Trophoblast cell (in vitro differentiated cells and primary cell): ENCODE measurements at regions not wholly inside any gene's neighbourhood (a gene's known extent, or its start where the extent isn't known, plus 50 kb on each side); places are given as distances from the start of the nearest gene placed in this dataset.

Experiments used
- DNase-seq, 2 donors: peaks; one replicate each; pipeline ENCODE4 v3.0.0-alpha.2; 2016
- H2AFZ ChIP-seq: 2 replicates; pipeline ENCODE4 v1.6.1; 2013; ENCODE audit warnings: low read length, moderate library complexity, mild to moderate bottlenecking; ENCODE audit not compliant: insufficient read depth, poor library complexity
- H2AK5ac ChIP-seq: 2 replicates; pipeline ENCODE4 v1.6.1; 2013; ENCODE audit warnings: mild to moderate bottlenecking, low read length
- H2BK120ac ChIP-seq: 2 replicates; pipeline ENCODE4 v1.6.1; 2013; ENCODE audit warnings: low read length, mild to moderate bottlenecking, moderate library complexity; ENCODE audit not compliant: insufficient read depth, poor library complexity
- H2BK12ac ChIP-seq: 2 replicates; pipeline ENCODE4 v1.6.1; 2013; ENCODE audit warnings: mild to moderate bottlenecking, low read length, moderate library complexity
- H2BK5ac ChIP-seq: 2 replicates; pipeline ENCODE4 v1.6.1; 2013; ENCODE audit warnings: low read length, low read depth, moderate library complexity, mild to moderate bottlenecking; ENCODE audit not compliant: poor library complexity
- H3K14ac ChIP-seq: 2 replicates; pipeline ENCODE4 v1.6.1; 2013; ENCODE audit warnings: mild to moderate bottlenecking, low read length
- H3K18ac ChIP-seq: 2 replicates; pipeline ENCODE4 v1.6.1; 2013; ENCODE audit warnings: mild to moderate bottlenecking, low read length
- H3K23ac ChIP-seq: 2 replicates; pipeline ENCODE4 v1.6.1; 2013; ENCODE audit warnings: low read length
- H3K27ac ChIP-seq: 2 replicates; pipeline ENCODE4 v1.5.1; 2013; ENCODE audit warnings: low read depth, mild to moderate bottlenecking, inconsistent platforms, low read length, moderate library complexity
- H3K27me3 ChIP-seq: 2 replicates; pipeline ENCODE4 v1.6.1; 2013; ENCODE audit warnings: inconsistent platforms, mild to moderate bottlenecking, low read length, moderate library complexity; ENCODE audit not compliant: insufficient read depth
- H3K36me3 ChIP-seq, 2 experiments: 1 replicate in 1 of 2; 2 replicates in 1 of 2; pipeline ENCODE4 v1.6.1; 2013; ENCODE audit warnings: low read length in 2 of 2, mild to moderate bottlenecking in 2 of 2, moderate library complexity in 1 of 2; ENCODE audit not compliant: insufficient read depth in 2 of 2, control insufficient read depth in 1 of 2
- H3K4ac ChIP-seq: 2 replicates; pipeline ENCODE4 v1.6.1; 2013; ENCODE audit warnings: low read depth, mild to moderate bottlenecking, low read length, moderate library complexity
- H3K4me1 ChIP-seq, 2 experiments: 1 replicate in 1 of 2; 2 replicates in 1 of 2; pipeline ENCODE4 v1.6.1; 2013; ENCODE audit warnings: low read length in 2 of 2, mild to moderate bottlenecking in 2 of 2, moderate library complexity in 1 of 2; ENCODE audit not compliant: insufficient read depth in 2 of 2, control insufficient read depth in 1 of 2
- H3K4me2 ChIP-seq: 2 replicates; pipeline ENCODE4 v1.6.1; 2013; ENCODE audit warnings: inconsistent platforms, mild to moderate bottlenecking, low read length, moderate library complexity
- H3K4me3 ChIP-seq: 2 replicates; pipeline ENCODE4 v1.5.1; 2013; ENCODE audit warnings: mild to moderate bottlenecking, low read depth, low read length, inconsistent platforms
- H3K79me1 ChIP-seq: one replicate; pipeline ENCODE4 v1.6.1; 2013; ENCODE audit warnings: low read length
- H3K79me2 ChIP-seq: 2 replicates; pipeline ENCODE4 v1.6.1; 2013; ENCODE audit warnings: low read length, mild to moderate bottlenecking; ENCODE audit not compliant: control insufficient read depth, insufficient read depth, poor library complexity
- H3K9ac ChIP-seq: 2 replicates; pipeline ENCODE4 v1.6.1; 2013; ENCODE audit warnings: mild to moderate bottlenecking, low read length
- H3K9me3 ChIP-seq: 2 replicates; pipeline ENCODE4 v1.6.1; 2013; ENCODE audit warnings: low read depth, mild to moderate bottlenecking, control low read depth, inconsistent platforms, low read length; ENCODE audit not compliant: insufficient read depth
- H4K12ac ChIP-seq: 2 replicates; pipeline ENCODE4 v1.6.1; 2013; ENCODE audit warnings: low read depth, mild to moderate bottlenecking, low read length, moderate library complexity
- H4K8ac ChIP-seq: 2 replicates; pipeline ENCODE4 v1.6.1; 2013; ENCODE audit warnings: low read depth, mild to moderate bottlenecking, low read length, moderate library complexity
- H4K91ac ChIP-seq: one replicate; pipeline ENCODE4 v1.6.1; 2013; ENCODE audit warnings: low read depth, mild to moderate bottlenecking, low read length, moderate library complexity
- WGBS: extraction: QIAGEN DNeasy Blood & Tissue Kit; methylation state at CpG from one replicate; pipeline ENCODE4 v1.1.7; 2013; ENCODE audit warnings: missing lambda C conversion rate; ENCODE audit not compliant: insufficient read length, insufficient coverage; ENCODE audit errors: extremely low coverage; 5-methylcytosine and 5-hydroxymethylcytosine counted together

- Histone ChIP-seq H3K9me3 (no peaks in the 10 kb centered on the region), H3K23ac (no peak overlapping the region), H2BK12ac (no peak overlapping the region), H2AFZ (no peak overlapping the region), H3K18ac (no peak overlapping the region), H4K12ac (no peak overlapping the region), H4K8ac (no peak overlapping the region), H3K27ac (no peak overlapping the region), H2BK5ac (no peak overlapping the region), H3K79me2 (no peaks in the 10 kb centered on the region), H3K9ac (no peak overlapping the region), H3K4ac (no peak overlapping the region), H2AK5ac (no peak overlapping the region), H3K4me3 (no peak overlapping the region), H3K36me3 (no peaks in the 10 kb centered on the region), H4K91ac (no peak overlapping the region), H3K4me1 (no peaks in the 10 kb centered on the region), H3K14ac (no peak overlapping the region), H3K27me3 (no peaks in the 10 kb centered on the region), H2BK120ac (no peak overlapping the region), H3K79me1 (no peaks in the 10 kb centered on the region), H3K4me2 (no peak overlapping the region)
- DNase-seq, result no peak
- no CpG with 5 or more reads among the region's 3 CpGs for WGBS
Measured at GRCh38 chr7:126026421-126027088, 1096.9 kb upstream of the POT1 start.

GRCh38 chr7:126022452-126022851, 1092.8 kb upstream of the POT1 start:
- DNase-seq, result no peak
- H3K79me2 ChIP-seq, result no peaks in the 10 kb centered on the region
- H4K8ac ChIP-seq, result no peak overlapping the region
- H3K4me3 ChIP-seq, result no peak overlapping the region
- no peak overlapping the region for H3K4me2 ChIP-seq
- no peak overlapping the region for H3K14ac ChIP-seq
- no peak overlapping the region for H3K23ac ChIP-seq
- H2AK5ac ChIP-seq, result no peak overlapping the region
- H3K18ac ChIP-seq, result no peak overlapping the region
- no peaks in the 10 kb centered on the region for H3K79me1 ChIP-seq
- H2BK12ac ChIP-seq, result no peak overlapping the region
- H3K9me3 ChIP-seq, result no peaks in the 10 kb centered on the region
- H4K91ac ChIP-seq, result no peak overlapping the region
- H4K12ac ChIP-seq, result no peak overlapping the region
- no peak overlapping the region for H2AFZ ChIP-seq
- no peak overlapping the region for H3K4ac ChIP-seq
- H2BK5ac ChIP-seq, result no peak overlapping the region
- H3K9ac ChIP-seq, result no peak overlapping the region
- no peak overlapping the region for H2BK120ac ChIP-seq
- H3K27me3 ChIP-seq, result no peaks in the 10 kb centered on the region
- no peak overlapping the region for H3K27ac ChIP-seq
- no peaks in the 10 kb centered on the region for H3K36me3 ChIP-seq
- no peaks in the 10 kb centered on the region for H3K4me1 ChIP-seq

- Histone ChIP-seq H3K23ac (no peak overlapping the region), H3K79me2 (no peaks in the 10 kb centered on the region), H4K12ac (no peak overlapping the region), H3K4me2 (no peak overlapping the region), H2AK5ac (no peak overlapping the region), H4K91ac (no peak overlapping the region), H3K9ac (no peak overlapping the region), H3K4me3 (no peak overlapping the region), H4K8ac (no peak overlapping the region), H2BK12ac (no peak overlapping the region), H3K79me1 (no peaks in the 10 kb centered on the region), H2BK120ac (no peak overlapping the region), H3K4ac (no peak overlapping the region), H3K36me3 (no peaks in the 10 kb centered on the region), H3K4me1 (no peaks in the 10 kb centered on the region), H3K27me3 (no peaks in the 10 kb centered on the region), H3K9me3 (no peaks in the 10 kb centered on the region), H2BK5ac (no peak overlapping the region), H2AFZ (no peak overlapping the region), H3K18ac (no peak overlapping the region), H3K14ac (no peak overlapping the region), H3K27ac (no peak overlapping the region)
- WGBS, result no CpG with 5 or more reads among the region's 1 CpG
- no peak for DNase-seq
Measured at GRCh38 chr7:126016722-126017121, 1087.1 kb upstream of the POT1 start.

- Histone ChIP-seq H2BK120ac (no peak overlapping the region), H3K36me3 (no peaks in the 10 kb centered on the region), H3K9ac (no peak overlapping the region), H3K9me3 (no peaks in the 10 kb centered on the region), H3K79me1 (no peaks in the 10 kb centered on the region), H2AK5ac (no peak overlapping the region), H4K12ac (no peak overlapping the region), H4K8ac (no peak overlapping the region), H3K27ac (no peak overlapping the region), H3K27me3 (no peaks in the 10 kb centered on the region), H3K4me3 (no peak overlapping the region), H2AFZ (no peak overlapping the region), H3K18ac (no peak overlapping the region), H2BK5ac (no peak overlapping the region), H2BK12ac (no peak overlapping the region), H3K4me2 (no peak overlapping the region), H4K91ac (no peak overlapping the region), H3K14ac (no peak overlapping the region), H3K79me2 (no peaks in the 10 kb centered on the region), H3K23ac (no peak overlapping the region), H3K4me1 (no peaks in the 10 kb centered on the region), H3K4ac (no peak overlapping the region)
- no peak for DNase-seq
- WGBS, result no CpG with 5 or more reads among the region's 4 CpGs
Measured at GRCh38 chr7:126005064-126005463, 1075.4 kb upstream of the POT1 start.
